GM12878 (cell line): ENCODE measurements at regions not wholly inside any gene's neighbourhood (a gene's known extent, or its start where the extent isn't known, plus 50 kb on each side); places are given as distances from the start of the nearest gene placed in this dataset.

ENCODE experiments used
- ATAC-seq: fragments of 200-7000 bp; cut with Tn5 transposase; 3 replicates; pipeline ENCODE4 v1.9.1; 2020; ENCODE audit warnings: mild to moderate bottlenecking, moderate library complexity
- BruUV-seq: library from RNA; stranded (reverse); fragments of 400-500 nt; replicated peaks from 2 replicates; lab custom pipeline; 2021; lab: Mats Ljungman, UMichigan
- CTCF ChIA-PET: fragments of 300-600 bp; sonication (Branson Sonifier 250); formaldehyde crosslinking; extraction: SDS; loops from one replicate; lab custom pipeline; 2021; ENCODE audit warnings: inconsistent platforms; lab: Yijun Ruan, JAX
- POLR2A ChIA-PET: fragments of 350-600 bp; formaldehyde crosslinking; extraction: SDS; loops from one replicate; lab custom pipeline; 2021; ENCODE audit warnings: inconsistent platforms; lab: Charles Lee
- RAD21 ChIA-PET: fragments of 300-600 bp; sonication (Branson Sonifier 250); formaldehyde crosslinking; loops from one replicate; lab custom pipeline; 2023; ENCODE audit warnings: antibody characterized with exemption; ENCODE audit not compliant: unreplicated experiment; lab: Charles Lee
- SMC1A ChIA-PET: fragments of 300-600 bp; sonication (Branson Sonifier 250); formaldehyde crosslinking; loops from one replicate; lab custom pipeline; 2023; ENCODE audit not compliant: unreplicated experiment, uncharacterized antibody; lab: Charles Lee
- DNase-seq: peaks from one replicate; pipeline ENCODE4 v3.0.0-alpha.2; 2011; ENCODE audit warnings: low read depth, low spot score
- FAIRE-seq: peaks from 3 replicates; lab custom pipeline; 2011; peaks lifted over from hg19 to GRCh38; lab: Jason Lieb, UNC
- H2AFZ ChIP-seq: 2 replicates; pipeline ENCODE4 v1.6.0; 2011; ENCODE audit warnings: low read depth, low read length, control low read depth; ENCODE audit not compliant: control insufficient read depth
- H3K27ac ChIP-seq: 2 replicates; pipeline ENCODE4 v1.5.1; 2011; ENCODE audit warnings: control low read depth; ENCODE audit not compliant: control insufficient read depth, insufficient read depth
- H3K27me3 ChIP-seq, 2 experiments: replicated peaks in 1 of 2; 2 replicates each; pipeline versions ENCODE4 v1.6.0 to v1.6.1; 2011; ENCODE audit warnings: low read length in 1 of 2; ENCODE audit not compliant: control insufficient read depth in 2 of 2, insufficient read depth in 2 of 2
- H3K36me3 ChIP-seq, 2 experiments: 2 replicates each; pipeline ENCODE4 v1.5.1; 2011; ENCODE audit warnings: low read length in 1 of 2; ENCODE audit not compliant: control insufficient read depth in 2 of 2, insufficient read depth in 2 of 2
- H3K4me1 ChIP-seq: 2 replicates; pipeline ENCODE4 v1.6.1; 2011; ENCODE audit warnings: mild to moderate bottlenecking, low read length, moderate library complexity, mixed read lengths; ENCODE audit not compliant: control insufficient read depth, insufficient read depth
- H3K4me2 ChIP-seq: 2 replicates; pipeline ENCODE4 v1.6.0; 2011; ENCODE audit warnings: control low read depth; ENCODE audit not compliant: control insufficient read depth, insufficient read depth
- H3K4me3 ChIP-seq: fragments of 200-600 bp; sonication (generic); 2 replicates; pipeline ENCODE4 v1.5.1; 2016
- H3K79me2 ChIP-seq: 2 replicates; pipeline ENCODE4 v1.6.0; 2011; ENCODE audit warnings: low read length; ENCODE audit not compliant: control insufficient read depth, insufficient read depth
- H3K9ac ChIP-seq: 2 replicates; pipeline ENCODE4 v1.8.0; 2011; ENCODE audit warnings: low read length, control low read depth, mixed read lengths; ENCODE audit not compliant: control insufficient read depth, insufficient read depth
- H3K9me3 ChIP-seq: replicated peaks from 3 replicates; pipeline ENCODE4 v1.5.1; 2011; ENCODE audit warnings: mild to moderate bottlenecking, low read length; ENCODE audit not compliant: control insufficient read depth, insufficient read depth
- H4K20me1 ChIP-seq: 2 replicates; pipeline ENCODE4 v1.6.0; 2011; ENCODE audit not compliant: control insufficient read depth, insufficient read depth
- ELK1 ChIP-seq: IDR thresholded peaks from 2 replicates; pipeline ENCODE4 v1.6.1; 2012; ENCODE audit warnings: low read depth, low read length, improper control_type of control experiment
- EP300 ChIP-seq, 2 experiments: fragments of 150-350 bp in 1 of 2; IDR thresholded peaks; 2 replicates each; pipeline ENCODE4 v1.6.1; 2011 to 2012; ENCODE audit warnings: low read depth in 2 of 2, low read length in 2 of 2, borderline replicate concordance in 1 of 2, improper control_type of control experiment in 1 of 2, inconsistent platforms in 1 of 2; ENCODE audit not compliant: control insufficient read depth in 1 of 2
- FOXK2 ChIP-seq: fragments of 450-650 bp; IDR thresholded peaks from 2 replicates; pipeline ENCODE4 v1.6.1; 2017; ENCODE audit warnings: mild to moderate bottlenecking, moderate library complexity
- FOXM1 ChIP-seq: IDR thresholded peaks from 2 replicates; pipeline ENCODE4 v1.6.1; 2012; ENCODE audit warnings: low read depth, mild to moderate bottlenecking, inconsistent platforms, low read length, moderate library complexity
- MLLT1 ChIP-seq: fragments of 450-650 bp; IDR thresholded peaks from 2 replicates; pipeline ENCODE4 v1.6.1; 2016; ENCODE audit warnings: mild to moderate bottlenecking
- PML ChIP-seq: IDR thresholded peaks from 2 replicates; pipeline ENCODE4 v1.6.1; 2012; ENCODE audit warnings: low read length, inconsistent platforms
- RCOR1 ChIP-seq: conservative IDR thresholded peaks from 2 replicates; pipeline ENCODE4 v1.6.1; 2012; ENCODE audit warnings: low read depth, low read length, improper control_type of control experiment
- RELA ChIP-seq: fragments of 450-650 bp; IDR thresholded peaks from 2 replicates; pipeline ENCODE4 v1.8.0; 2014; ENCODE audit warnings: borderline replicate concordance; ENCODE audit not compliant: partially characterized antibody
- TCF12 ChIP-seq: IDR thresholded peaks from 2 replicates; pipeline ENCODE4 v1.6.1; 2011; ENCODE audit warnings: low read depth, mild to moderate bottlenecking, low read length
- ZNF622 ChIP-seq: fragments of 450-650 bp; IDR thresholded peaks from 2 replicates; pipeline ENCODE4 v1.6.1; 2017; ENCODE audit warnings: mild to moderate bottlenecking, inconsistent platforms
- ZNF687 ChIP-seq: fragments of 450-650 bp; IDR thresholded peaks from 2 replicates; pipeline ENCODE4 v1.6.1; 2017; ENCODE audit warnings: mild to moderate bottlenecking, moderate library complexity
- WGBS: methylation state at CpG from one replicate; pipeline ENCODE4 v1.1.6; 2016; ENCODE audit warnings: low lambda C conversion rate; ENCODE audit not compliant: insufficient replicate concordance, insufficient coverage; ENCODE audit errors: missing lambda C conversion rate; 5-methylcytosine and 5-hydroxymethylcytosine counted together
- in situ Hi-C: fragments of 300-500 bp; cut with MboI; formaldehyde crosslinking; loops from 9 replicates; pipeline ENCODE4 v1.14.3; 2018; ENCODE audit warnings: mixed read lengths
- intact Hi-C: fragments of 100-400 bp; cut with micrococcal nuclease; formaldehyde crosslinking; loops from one replicate; pipeline ENCODE4 v1.14.2; 2022; ENCODE audit not compliant: unreplicated experiment

GRCh38 chr6:169854083-169854725 is 102.8 kb downstream of the ERMARD start (continued):
- no peak for TF ChIP-seq ZNF687
- TF ChIP-seq, all 136 proteins: peak for 0

GRCh38 chr6:169853196-169854082 is 102.0 kb downstream of the ERMARD start:
- H3K36me3 ChIP-seq, result no peaks in the 10 kb centered on the region
- no peaks in the 10 kb centered on the region for H3K27me3 ChIP-seq
- POLR2A ChIA-PET, result no interaction called here
- H3K4me2 ChIP-seq, result no peak overlapping the region
- CTCF ChIA-PET, result no interaction called here
- no peaks in the 10 kb centered on the region for H3K4me1 ChIP-seq
- DNase-seq (no peak), FAIRE-seq (no peak), ATAC-seq (no peak)
- no peaks in the 10 kb centered on the region for H3K79me2 ChIP-seq
- no peaks in the 10 kb centered on the region for H4K20me1 ChIP-seq
- WGBS, result 44% methylated on average over 20 of the region's 20 CpGs
- H3K9me3 ChIP-seq, result no peaks in the 10 kb centered on the region; the same call in 2 of the 3 replicates
- intact Hi-C loops, result no loop called here
- SMC1A ChIA-PET, result no interaction called here
- H3K4me3 ChIP-seq, result no peak overlapping the region
- RAD21 ChIA-PET, result no interaction called here
- H3K27ac ChIP-seq, result no peak overlapping the region
- H2AFZ ChIP-seq, result no peak overlapping the region
- no peak overlapping the region for H3K9ac ChIP-seq
- BruUV-seq, result no TSS peak
- in situ Hi-C loops, result no loop called here
- TF ChIP-seq ELK1 (no peak), RCOR1 (no peak), TCF12 (no peak), MLLT1 (no peak), ZNF622 (no peak), RELA (no peak), FOXM1 (no peak), FOXK2 (no peak), EP300 (IDR thresholded peaks at IDR 0.05; ENCODE audit: borderline replicate concordance in 1 of 2, control insufficient read depth in 1 of 2, low read depth in 2 of 2, low read length in 2 of 2) (no peak), PML (no peak)
